Heart left ventricle (tissue), 16 donors: ENCODE measurements at regions not wholly inside any gene's neighbourhood (a gene's known extent, or its start where the extent isn't known, plus 50 kb on each side); places are given as distances from the start of the nearest gene placed in this dataset.
A peak's percentile ranks its signal among the peaks of the same experiment; 100 is the strongest.

Experiments
- ATAC-seq, 4 donors: fragments of 200-7000 bp; cut with Tn5 transposase; one replicate each; pipeline ENCODE4 v1.9.1; 2020 to 2022; ENCODE audit warnings: moderate library complexity in 4 of 4, mild to moderate bottlenecking in 3 of 4, moderate number of reproducible peaks in 1 of 4
- DNase-seq, 5 donors: peaks; one replicate each; pipeline ENCODE4 v3.0.0-alpha.2; 2020
- H3K27ac ChIP-seq, 12 donors: fragments of 200-600 bp; sonication (generic) in 4 of 12; one replicate each; pipeline versions ENCODE4 v1.5.0 to v1.8.0; 2016 to 2022; ENCODE audit warnings: mild to moderate bottlenecking in 2 of 12
- H3K27me3 ChIP-seq, 9 donors: fragments of 200-600 bp; sonication (generic) in 2 of 9; one replicate each; pipeline versions ENCODE4 v1.5.1 to v1.8.0; 2016 to 2022; ENCODE audit warnings: mild to moderate bottlenecking in 3 of 9
- H3K36me3 ChIP-seq, 9 donors: fragments of 200-600 bp; sonication (generic) in 2 of 9; one replicate each; pipeline versions ENCODE4 v1.5.0 to v1.8.0; 2018 to 2022; ENCODE audit warnings: mild to moderate bottlenecking in 2 of 9
- H3K4me1 ChIP-seq, 12 donors: fragments of 200-600 bp; sonication (generic) in 4 of 12; one replicate each; pipeline versions ENCODE4 v1.5.0 to v1.8.0; 2016 to 2022; ENCODE audit warnings: mild to moderate bottlenecking in 3 of 12
- H3K4me3 ChIP-seq, 12 donors: fragments of 200-600 bp; sonication (generic) in 4 of 12; one replicate each; pipeline versions ENCODE4 v1.5.0 to v1.8.0; 2017 to 2022; ENCODE audit warnings: mild to moderate bottlenecking in 9 of 12, moderate library complexity in 4 of 12
- H3K9me3 ChIP-seq, 12 donors: fragments of 200-600 bp; sonication (generic) in 4 of 12; one replicate each; pipeline versions ENCODE4 v1.5.0 to v1.8.0; 2016 to 2022; ENCODE audit warnings: mild to moderate bottlenecking in 1 of 12
- CTCF ChIP-seq, 12 donors: fragments of 200-600 bp; sonication (generic) in 4 of 12; IDR thresholded peaks; one replicate each; pipeline versions ENCODE4 v1.5.0 to v1.8.0; 2018 to 2022; ENCODE audit warnings: antibody characterized with exemption in 12 of 12, mild to moderate bottlenecking in 5 of 12
- POLR2A ChIP-seq, 2 donors: fragments of 450-650 bp; IDR thresholded peaks; one replicate each; pipeline ENCODE4 v1.6.1; 2017; ENCODE audit warnings: antibody characterized with exemption in 2 of 2, mild to moderate bottlenecking in 2 of 2, moderate library complexity in 2 of 2
- whole genome bisulfite sequencing, 4 donors: extraction: QIAGEN DNeasy Blood & Tissue Kit in 2 of 4; methylation state at CpG; one replicate each; pipeline versions ENCODE4 v1.1.5 to v1.1.7; 2013 to 2018; 5-methylcytosine and 5-hydroxymethylcytosine counted together
- intact Hi-C, 10 donors: fragments of 100-400 bp; cut with DNase I; formaldehyde crosslinking; loops; one replicate each; pipeline versions ENCODE4 v1.11.1 to v1.14.2; 2022
- donor health status: ischemic (EF 13 %, LVEDD 7.1; RV severe dilation, severe dysfunction).
- donor health status: healthy with polysubstance abuse.
- donor health status: DM: no; HTN: yes; CAD: no.
- donor health status: DM: no; HTN: no; CAD: no.
- donor health status: ischemic (EF 25% LVEDD 6.9; RV normal size, moderate dysfunction).
- donor health status: ischemic (EF 25% LVEDD 5.7; RV mildly dilated, moderate dysfunction).
- donor health status: healthy.
- donor health status: DM: yes; HTN: yes; CAD: no.
- donor health status: ischemic (EF 35%, LVEDD 5.7; RV mildly dilated, moderate dysfunction).
- donor health status: nonischemic (EF 11% LVEDD 7.7; RV severe dilation, severe dysfunction).
- donor health status: DM: yes; HTN: yes; CAD: no.
- donor health status: PGD.
- donor health status: ischemic (EF 29% LVEDD 5.4; RV normal size, mild dysfunction).
- donor health status: nonischemic (EF 23%, LVEDD 6.1; RV moderate dilation, normal function).

- H3K36me3 ChIP-seq, result no peaks in the 10 kb centered on the region
- DNase-seq (no peak), ATAC-seq (no peak)
- WGBS, 4 donors, result 81 to 85% (median 85%) methylated on average over 4 of the region's 4 CpGs
- H3K27me3 ChIP-seq, result no peaks in the 10 kb centered on the region
- no peaks in the 10 kb centered on the region for H3K9me3 ChIP-seq
- no peak for TF ChIP-seq POLR2A (IDR thresholded peaks at IDR 0.05)
- no peak for TF ChIP-seq CTCF (IDR thresholded peaks at IDR 0.05)
- no peak overlapping the region for H3K27ac ChIP-seq
- peaks cover 0 to 15% (median 0%) of the 10 kb centered on the region in 12 donors for H3K4me1 ChIP-seq
- intact Hi-C loops, result no loop called here
- no peak overlapping the region for H3K4me3 ChIP-seq
These were observed 77.1 kb upstream of the ADTRP start for GRCh38 chr6:11855743-11856142.

DNA sequence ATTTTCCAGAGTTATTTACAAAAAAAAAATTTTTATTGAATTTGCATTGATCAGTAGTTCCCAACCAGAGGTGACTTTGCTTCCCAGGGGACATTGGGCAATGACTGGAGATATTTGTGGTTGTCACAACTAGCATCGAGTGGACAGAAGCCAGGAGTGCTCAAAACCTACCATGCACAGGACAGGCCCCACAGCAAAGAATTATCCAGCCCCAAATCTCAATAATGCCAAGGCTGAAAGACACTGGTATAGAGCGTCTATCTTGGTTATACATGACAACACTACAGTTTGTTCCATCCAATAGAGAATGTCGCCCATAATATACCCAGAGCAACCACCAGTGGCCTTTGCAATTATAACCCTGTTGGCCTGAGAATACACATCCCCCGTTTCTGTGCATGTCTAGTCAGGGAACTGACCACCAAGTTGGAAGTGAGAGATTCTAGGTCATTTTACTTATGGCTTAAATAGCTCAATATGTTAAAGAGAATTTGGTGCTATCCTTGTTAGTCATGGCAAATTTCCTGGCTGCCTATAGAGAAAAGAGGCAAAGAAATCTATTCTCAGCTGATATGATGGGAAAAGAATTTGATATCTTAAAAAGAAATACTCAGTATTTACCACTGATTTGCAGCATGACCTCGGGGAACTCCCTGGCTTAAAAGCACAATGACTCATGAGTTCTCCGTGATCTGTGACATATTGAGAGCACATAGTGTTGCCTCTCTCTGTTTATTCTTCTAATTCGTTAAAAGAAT lies 76.0 kb upstream of the ADTRP start:
- Histone ChIP-seq H3K9me3 (no peaks in the 10 kb centered on the region), H3K4me1 (peaks cover 0 to 15% (median 0%) of the 10 kb centered on the region in 12 donors), H3K36me3 (no peaks in the 10 kb centered on the region), H3K4me3 (no peak overlapping the region), H3K27me3 (no peaks in the 10 kb centered on the region), H3K27ac (no peak overlapping the region)
- WGBS, 4 donors, result 57 to 69% (median 61%) methylated on average over 7 of the region's 7 CpGs
- intact Hi-C loops, result loop anchor here in 1 of 10 donors (5.0 kb wide), 1 partner anchor 42 kb away; no protein-coding TSS in a partner anchor
- no peak for DNase-seq
- TF ChIP-seq POLR2A (IDR thresholded peaks at IDR 0.05) (no peak), CTCF (IDR thresholded peaks at IDR 0.05) (no peak)
- peak in 2 of 4 donors; percentile 52 to 60 for ATAC-seq

- 56 to 71% (median 63%) methylated on average over 3 of the region's 3 CpGs for WGBS, 4 donors
- TF ChIP-seq POLR2A (IDR thresholded peaks at IDR 0.05) (no peak), CTCF (IDR thresholded peaks at IDR 0.05) (no peak)
- intact Hi-C loops, result loop anchor here in 1 of 10 donors (5.0 kb wide), 1 partner anchor 42 kb away; no protein-coding TSS in a partner anchor
- no peaks in the 10 kb centered on the region for H3K9me3 ChIP-seq
- no peaks in the 10 kb centered on the region for H3K36me3 ChIP-seq
- DNase-seq (no peak), ATAC-seq (no peak)
- no peak overlapping the region for H3K4me3 ChIP-seq
- H3K27me3 ChIP-seq, result no peaks in the 10 kb centered on the region
- peaks cover 0 to 15% (median 0%) of the 10 kb centered on the region in 12 donors for H3K4me1 ChIP-seq
- H3K27ac ChIP-seq, result no peak overlapping the region
These were observed 75.2 kb upstream of the ADTRP start for GRCh38 chr6:11853678-11854407.

DNA sequence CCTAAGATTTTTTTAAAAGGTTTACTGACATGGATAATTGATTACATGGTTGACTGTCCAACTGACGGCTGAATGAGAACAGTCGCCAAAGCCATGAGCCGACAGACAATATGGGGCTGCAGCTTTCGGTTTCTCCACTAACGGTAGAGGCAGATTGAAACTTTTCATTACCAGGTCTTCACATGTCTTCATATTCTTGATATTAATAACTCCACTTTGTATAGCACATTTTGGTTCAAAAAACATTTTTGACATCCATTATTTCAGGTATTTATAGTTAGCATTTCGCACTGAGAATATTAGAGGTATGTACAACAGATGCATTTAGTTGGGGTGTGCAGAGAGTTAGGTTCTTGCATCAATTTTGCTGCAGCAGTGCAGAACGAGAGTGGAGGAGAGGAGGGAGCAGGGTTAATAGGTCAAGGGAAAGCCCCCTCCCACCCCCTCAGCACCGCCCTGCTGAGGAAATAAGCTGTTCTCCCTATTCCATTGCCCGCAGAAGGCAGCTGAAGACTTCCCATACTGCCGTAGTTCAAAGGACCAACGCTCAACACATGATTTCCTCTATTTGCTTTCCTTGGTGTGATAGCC lies 73.6 kb upstream of the ADTRP start:
- H3K9me3 ChIP-seq, result no peaks in the 10 kb centered on the region
- no peaks in the 10 kb centered on the region for H3K27me3 ChIP-seq
- no peak overlapping the region for H3K27ac ChIP-seq
- 71 to 82% (median 77%) methylated on average over 11 of the region's 11 CpGs for WGBS, 4 donors
- no peak for DNase-seq
- H3K4me1 ChIP-seq, result peaks cover 0 to 15% (median 0%) of the 10 kb centered on the region in 12 donors
- intact Hi-C loops, result loop anchor here in 1 of 10 donors (5.0 kb wide), 1 partner anchor 40 kb away; no protein-coding TSS in a partner anchor
- no peak overlapping the region for H3K4me3 ChIP-seq
- no peak for ATAC-seq
- no peaks in the 10 kb centered on the region for H3K36me3 ChIP-seq
- TF ChIP-seq CTCF (IDR thresholded peaks at IDR 0.05) (no peak), POLR2A (IDR thresholded peaks at IDR 0.05) (no peak)
